Stomach (tissue), 8 donors: ENCODE measurements at regions not wholly inside any gene's neighbourhood (a gene's known extent, or its start where the extent isn't known, plus 50 kb on each side); places are given as distances from the start of the nearest gene placed in this dataset.

Experiments used
- DNase-seq, 2 donors: peaks; one replicate each; pipeline versions ENCODE4 v3.0.0 to v3.0.0-alpha.2; 2013 to 2019
- H3K27ac ChIP-seq, 5 donors: fragments of 200-600 bp in 4 of 5; sonication (generic) in 4 of 5; one replicate each; pipeline ENCODE4 v1.5.1; 2013 to 2019; ENCODE audit warnings: mild to moderate bottlenecking in 1 of 5, moderate library complexity in 1 of 5
- H3K27me3 ChIP-seq, 3 donors: fragments of 200-600 bp; sonication (generic); one replicate each; pipeline ENCODE4 v1.5.1; 2017 to 2019; ENCODE audit warnings: mixed run types in 1 of 3
- H3K36me3 ChIP-seq, 4 donors: fragments of 200-600 bp; sonication (generic); 1 replicate in 3 of 4; 2 replicates in 1 of 4; pipeline ENCODE4 v1.5.1; 2016 to 2019
- H3K4me1 ChIP-seq, 4 donors: fragments of 200-600 bp; sonication (generic); one replicate each; pipeline ENCODE4 v1.5.1; 2016 to 2019
- H3K4me3 ChIP-seq, 4 donors: fragments of 200-600 bp; sonication (generic) in 3 of 4; one replicate each; pipeline ENCODE4 v1.5.1; 2016 to 2019; ENCODE audit warnings: mild to moderate bottlenecking in 1 of 4
- H3K9me3 ChIP-seq, 4 donors: fragments of 200-600 bp; sonication (generic); one replicate each; pipeline ENCODE4 v1.5.1; 2016 to 2019
- CTCF ChIP-seq, 7 experiments: fragments of 450-650 bp in 4 of 7; fragments of 200-600 bp in 3 of 7; sonication (generic) in 3 of 7; IDR thresholded peaks; one replicate each; pipeline ENCODE4 v1.5.1; 2016 to 2019; ENCODE audit warnings: antibody characterized with exemption in 7 of 7, control low read depth in 2 of 7, mild to moderate bottlenecking in 1 of 7
- EP300 ChIP-seq: sonication (generic); formaldehyde crosslinking; IDR thresholded peaks from one replicate; pipeline ENCODE4 v1.6.1; 2017; ENCODE audit warnings: antibody characterized with exemption
- POLR2A ChIP-seq, 4 donors: fragments of 450-650 bp; IDR thresholded peaks; one replicate each; pipeline ENCODE4 v1.6.1; 2016; ENCODE audit warnings: antibody characterized with exemption in 4 of 4, control low read depth in 2 of 4, mild to moderate bottlenecking in 1 of 4, moderate library complexity in 1 of 4
- POLR2AphosphoS5 ChIP-seq, 3 donors: sonication (generic); formaldehyde crosslinking; IDR thresholded peaks; one replicate each; pipeline ENCODE4 v1.6.1; 2016; ENCODE audit warnings: antibody characterized with exemption in 3 of 3
- WGBS, 5 donors: extraction: QIAGEN DNeasy Blood & Tissue Kit in 3 of 5; methylation state at CpG; one replicate each; pipeline versions ENCODE4 v1.1.5 to v1.1.7; 2013 to 2018; 5-methylcytosine and 5-hydroxymethylcytosine counted together
- intact Hi-C: fragments of 100-400 bp; cut with DNase I; formaldehyde crosslinking; loops from one replicate; pipeline ENCODE4 v1.15.1; 2023; ENCODE audit warnings: low total_unique reads
- donor health status: healthy with polysubstance abuse.
- donor health status: Bipolar disorder and iron deficiency.
- donor health status: healthy.

- intact Hi-C loops = no loop called here
Measured at GRCh38 chr2:76323381-76323780, 612.7 kb upstream of the GCFC2 start.

GRCh38 chr2:76320716-76321115, 610.0 kb upstream of the GCFC2 start:
- no peaks in the 10 kb centered on the region for H3K9me3 ChIP-seq
- TF ChIP-seq POLR2A (IDR thresholded peaks at IDR 0.05) (no peak), EP300 (no peak), POLR2AphosphoS5 (IDR thresholded peaks at IDR 0.05) (no peak), CTCF (IDR thresholded peaks at IDR 0.05) (no peak)
- no peak for DNase-seq
- H3K27ac ChIP-seq = no peak overlapping the region
- no peak overlapping the region for H3K4me3 ChIP-seq
- no peaks in the 10 kb centered on the region for H3K36me3 ChIP-seq
- H3K4me1 ChIP-seq = no peaks in the 10 kb centered on the region
- intact Hi-C loops = no loop called here
- no peaks in the 10 kb centered on the region for H3K27me3 ChIP-seq

More at GRCh38 chr2:76323381-76323780, 612.7 kb upstream of the GCFC2 start:
- Histone ChIP-seq H3K4me1 (no peaks in the 10 kb centered on the region), H3K4me3 (no peak overlapping the region), H3K36me3 (no peaks in the 10 kb centered on the region), H3K9me3 (no peaks in the 10 kb centered on the region), H3K27ac (no peak overlapping the region), H3K27me3 (no peaks in the 10 kb centered on the region)
- no peak for DNase-seq
- TF ChIP-seq POLR2AphosphoS5 (IDR thresholded peaks at IDR 0.05) (no peak), EP300 (no peak), POLR2A (IDR thresholded peaks at IDR 0.05) (no peak), CTCF (IDR thresholded peaks at IDR 0.05) (no peak)
- WGBS, 5 donors = 70 to 85% (median 76%) methylated on average over 4 of the region's 4 CpGs

GRCh38 chr2:76318848-76319360, 608.2 kb upstream of the GCFC2 start:
- intact Hi-C loops = no loop called here
- no peak for DNase-seq
- Histone ChIP-seq H3K36me3 (no peaks in the 10 kb centered on the region), H3K4me1 (no peaks in the 10 kb centered on the region), H3K27ac (no peak overlapping the region), H3K9me3 (no peaks in the 10 kb centered on the region), H3K4me3 (no peak overlapping the region), H3K27me3 (no peaks in the 10 kb centered on the region)
- TF ChIP-seq POLR2A (IDR thresholded peaks at IDR 0.05) (no peak), EP300 (no peak), CTCF (IDR thresholded peaks at IDR 0.05) (no peak), POLR2AphosphoS5 (IDR thresholded peaks at IDR 0.05) (no peak)
- 61 to 82% (median 74%) methylated on average over 4 of the region's 4 CpGs for WGBS, 5 donors

GRCh38 chr2:76316691-76317090, 606.0 kb upstream of the GCFC2 start:
- WGBS, 5 donors = 36 to 75% (median 56%) methylated on average over 6 of the region's 6 CpGs
- Histone ChIP-seq H3K27ac (no peak overlapping the region), H3K4me3 (no peak overlapping the region), H3K27me3 (no peaks in the 10 kb centered on the region), H3K4me1 (no peaks in the 10 kb centered on the region), H3K36me3 (no peaks in the 10 kb centered on the region), H3K9me3 (no peaks in the 10 kb centered on the region)
- intact Hi-C loops = no loop called here
- no peak for TF ChIP-seq POLR2A (IDR thresholded peaks at IDR 0.05)
- DNase-seq = no peak

GRCh38 chr2:76314271-76315020, 603.7 kb upstream of the GCFC2 start:
- no peak overlapping the region for H3K27ac ChIP-seq
- H3K4me1 ChIP-seq = no peaks in the 10 kb centered on the region
- TF ChIP-seq CTCF (IDR thresholded peaks at IDR 0.05) (no peak), POLR2A (IDR thresholded peaks at IDR 0.05) (no peak), EP300 (no peak), POLR2AphosphoS5 (IDR thresholded peaks at IDR 0.05) (no peak)
- no peaks in the 10 kb centered on the region for H3K9me3 ChIP-seq
- no peaks in the 10 kb centered on the region for H3K27me3 ChIP-seq
- intact Hi-C loops = no loop called here
- WGBS, 5 donors = 5 to 14% (median 11%) methylated on average over 3 of the region's 3 CpGs
- H3K4me3 ChIP-seq = no peak overlapping the region
- no peaks in the 10 kb centered on the region for H3K36me3 ChIP-seq
- no peak for DNase-seq
